Panc1 (cell line): ENCODE measurements at regions not wholly inside any gene's neighbourhood (a gene's known extent, or its start where the extent isn't known, plus 50 kb on each side); places are given as distances from the start of the nearest gene placed in this dataset.

Source experiments
- ATAC-seq: fragments of 200-7000 bp; cut with Tn5 transposase; 2 replicates; pipeline ENCODE4 v1.9.1; 2020; ENCODE audit warnings: mild to moderate bottlenecking, moderate library complexity
- BruUV-seq: library from RNA; stranded (reverse); fragments of 400-500 nt; replicated peaks from 2 replicates; lab custom pipeline; 2021; lab: Mats Ljungman, UMichigan
- CTCF ChIA-PET: fragments of 300-600 bp; sonication (Branson Sonifier 250); formaldehyde crosslinking; loops from one replicate; lab custom pipeline; 2022; ENCODE audit warnings: antibody characterized with exemption; lab: Charles Lee
- POLR2A ChIA-PET: fragments of 300-600 bp; sonication (Branson Sonifier 250); formaldehyde crosslinking; loops from one replicate; lab custom pipeline; 2022; ENCODE audit warnings: antibody characterized with exemption; lab: Charles Lee
- DNase-seq: peaks from one replicate; pipeline ENCODE4 v3.0.0-alpha.2; 2010; ENCODE audit warnings: low read depth, low spot score
- H3K27ac ChIP-seq: 2 replicates; pipeline ENCODE4 v1.5.1; 2011; ENCODE audit warnings: mild to moderate bottlenecking, low read length, inconsistent platforms
- H3K27me3 ChIP-seq: fragments of 200-500 bp; sonication (Bioruptor generic); 2 replicates; pipeline ENCODE4 v1.6.0; 2014; ENCODE audit warnings: low read length, inconsistent platforms; ENCODE audit not compliant: control insufficient read depth, insufficient read depth
- H3K36me3 ChIP-seq: fragments of 200-500 bp; sonication (Bioruptor generic); 2 replicates; pipeline ENCODE4 v1.5.1; 2014; ENCODE audit warnings: inconsistent platforms, mild to moderate bottlenecking, low read length, moderate library complexity; ENCODE audit not compliant: control insufficient read depth, insufficient read depth
- H3K4me1 ChIP-seq: 2 replicates; pipeline ENCODE4 v1.5.1; 2011; ENCODE audit warnings: inconsistent platforms, mild to moderate bottlenecking, low read length, moderate library complexity; ENCODE audit not compliant: control insufficient read depth, insufficient read depth
- H3K4me3 ChIP-seq, 2 experiments: 2 replicates each; pipeline ENCODE4 v1.5.1; 2011 to 2012; ENCODE audit warnings: low read depth in 2 of 2, low read length in 2 of 2, mild to moderate bottlenecking in 2 of 2, inconsistent platforms in 1 of 2, moderate library complexity in 1 of 2
- H3K9me3 ChIP-seq: fragments of 200-500 bp; sonication (Bioruptor generic); 2 replicates; pipeline ENCODE4 v1.5.1; 2014; ENCODE audit warnings: low read depth, mild to moderate bottlenecking, inconsistent platforms, low read length, moderate library complexity; ENCODE audit not compliant: control insufficient read depth, insufficient read depth
- POLR2AphosphoS5 ChIP-seq: IDR thresholded peaks from 2 replicates; pipeline ENCODE4 v1.6.1; 2012; ENCODE audit warnings: mild to moderate bottlenecking, low read depth, low read length, moderate library complexity
- SIN3A ChIP-seq: IDR thresholded peaks from 2 replicates; pipeline ENCODE4 v1.6.1; 2012; ENCODE audit warnings: low read depth, mild to moderate bottlenecking, low read length, moderate library complexity, borderline replicate concordance; ENCODE audit not compliant: insufficient read depth
- TCF7L2 ChIP-seq: IDR thresholded peaks from 2 replicates; pipeline ENCODE4 v1.6.1; 2011; ENCODE audit warnings: mild to moderate bottlenecking, low read depth, low read length, inconsistent platforms
- in situ Hi-C: cut with HindIII; loops from 2 replicates; pipeline ENCODE4 v1.10.0; 2016; ENCODE audit warnings: low sequenced_read_pairs, low pct_unique_long_range_greater_than_20kb
- intact Hi-C: fragments of 100-400 bp; cut with micrococcal nuclease; formaldehyde crosslinking; loops from one replicate; pipeline ENCODE4 v1.10.0; 2022; ENCODE audit not compliant: unreplicated experiment
- TF ChIP-seq, protein P1 (sequence below): fragments of 450-650 bp; IDR thresholded peaks from 2 replicates; pipeline ENCODE4 v1.5.1; 2017; ENCODE audit warnings: mild to moderate bottlenecking
- TF ChIP-seq, protein P2 (sequence below), 2 experiments: IDR thresholded peaks; 2 replicates each; pipeline ENCODE4 v1.6.1; 2011 to 2012; ENCODE audit warnings: low read depth in 2 of 2, control low read depth in 1 of 2, low read length in 1 of 2, mild to moderate bottlenecking in 1 of 2, moderate library complexity in 1 of 2; ENCODE audit not compliant: insufficient read depth in 1 of 2

DNA sequence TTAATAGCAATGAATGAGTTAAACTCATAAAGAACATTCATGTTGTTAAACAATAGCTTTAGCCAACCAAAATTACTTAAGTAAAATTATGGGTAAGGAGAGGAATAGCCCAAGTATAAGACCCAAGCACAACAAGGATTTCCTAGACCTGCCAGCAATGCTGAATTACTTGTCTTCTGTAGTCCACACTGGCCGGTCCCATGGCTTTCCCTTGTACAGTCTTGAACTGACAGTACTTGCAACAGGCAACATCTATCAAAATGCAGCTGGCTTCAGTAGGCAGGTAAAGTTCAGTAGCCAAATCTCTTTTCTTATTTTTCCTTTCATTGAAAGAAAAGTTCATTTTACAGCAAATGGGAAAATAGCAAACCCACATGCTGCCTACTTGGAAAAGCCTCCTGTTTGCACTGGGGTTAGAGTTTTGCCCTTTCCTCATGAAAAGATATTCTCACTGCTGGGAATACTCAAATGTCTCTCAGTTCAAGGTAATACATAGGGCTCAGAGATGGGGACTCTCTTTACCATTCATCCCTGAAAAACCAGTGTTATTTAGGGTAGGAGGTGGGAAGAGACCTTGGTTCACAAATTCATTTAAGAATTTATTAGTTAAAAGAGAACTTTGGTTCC is 222.8 kb downstream of the TTLL7 start:
- no peak overlapping the region for H3K27ac ChIP-seq
- H3K9me3 ChIP-seq = no peaks in the 10 kb centered on the region
- ATAC-seq = no peak
- ChIA-PET POLR2A (interaction anchor here (0.6 kb wide), 1 partner anchor 188 kb away, joined by 3 read pairs; no protein-coding TSS in a partner anchor), CTCF (no interaction called here)
- H3K36me3 ChIP-seq = no peaks in the 10 kb centered on the region; the same call in 1 of the 2 replicates
- peaks cover 49% of the 10 kb centered on the region for H3K27me3 ChIP-seq
- intact Hi-C loops (loop anchor here (5.0 kb wide), 1 partner anchor 49 kb away; no protein-coding TSS in a partner anchor), in situ Hi-C loops (no loop called here)
- no TSS peak for BruUV-seq
- TF ChIP-seq SIN3A (no peak), TCF7L2 (no peak), POLR2AphosphoS5 (no peak)
- TF ChIP-seq, protein P1, sequence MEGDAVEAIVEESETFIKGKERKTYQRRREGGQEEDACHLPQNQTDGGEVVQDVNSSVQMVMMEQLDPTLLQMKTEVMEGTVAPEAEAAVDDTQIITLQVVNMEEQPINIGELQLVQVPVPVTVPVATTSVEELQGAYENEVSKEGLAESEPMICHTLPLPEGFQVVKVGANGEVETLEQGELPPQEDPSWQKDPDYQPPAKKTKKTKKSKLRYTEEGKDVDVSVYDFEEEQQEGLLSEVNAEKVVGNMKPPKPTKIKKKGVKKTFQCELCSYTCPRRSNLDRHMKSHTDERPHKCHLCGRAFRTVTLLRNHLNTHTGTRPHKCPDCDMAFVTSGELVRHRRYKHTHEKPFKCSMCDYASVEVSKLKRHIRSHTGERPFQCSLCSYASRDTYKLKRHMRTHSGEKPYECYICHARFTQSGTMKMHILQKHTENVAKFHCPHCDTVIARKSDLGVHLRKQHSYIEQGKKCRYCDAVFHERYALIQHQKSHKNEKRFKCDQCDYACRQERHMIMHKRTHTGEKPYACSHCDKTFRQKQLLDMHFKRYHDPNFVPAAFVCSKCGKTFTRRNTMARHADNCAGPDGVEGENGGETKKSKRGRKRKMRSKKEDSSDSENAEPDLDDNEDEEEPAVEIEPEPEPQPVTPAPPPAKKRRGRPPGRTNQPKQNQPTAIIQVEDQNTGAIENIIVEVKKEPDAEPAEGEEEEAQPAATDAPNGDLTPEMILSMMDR = no peak
- TF ChIP-seq, protein P2, sequence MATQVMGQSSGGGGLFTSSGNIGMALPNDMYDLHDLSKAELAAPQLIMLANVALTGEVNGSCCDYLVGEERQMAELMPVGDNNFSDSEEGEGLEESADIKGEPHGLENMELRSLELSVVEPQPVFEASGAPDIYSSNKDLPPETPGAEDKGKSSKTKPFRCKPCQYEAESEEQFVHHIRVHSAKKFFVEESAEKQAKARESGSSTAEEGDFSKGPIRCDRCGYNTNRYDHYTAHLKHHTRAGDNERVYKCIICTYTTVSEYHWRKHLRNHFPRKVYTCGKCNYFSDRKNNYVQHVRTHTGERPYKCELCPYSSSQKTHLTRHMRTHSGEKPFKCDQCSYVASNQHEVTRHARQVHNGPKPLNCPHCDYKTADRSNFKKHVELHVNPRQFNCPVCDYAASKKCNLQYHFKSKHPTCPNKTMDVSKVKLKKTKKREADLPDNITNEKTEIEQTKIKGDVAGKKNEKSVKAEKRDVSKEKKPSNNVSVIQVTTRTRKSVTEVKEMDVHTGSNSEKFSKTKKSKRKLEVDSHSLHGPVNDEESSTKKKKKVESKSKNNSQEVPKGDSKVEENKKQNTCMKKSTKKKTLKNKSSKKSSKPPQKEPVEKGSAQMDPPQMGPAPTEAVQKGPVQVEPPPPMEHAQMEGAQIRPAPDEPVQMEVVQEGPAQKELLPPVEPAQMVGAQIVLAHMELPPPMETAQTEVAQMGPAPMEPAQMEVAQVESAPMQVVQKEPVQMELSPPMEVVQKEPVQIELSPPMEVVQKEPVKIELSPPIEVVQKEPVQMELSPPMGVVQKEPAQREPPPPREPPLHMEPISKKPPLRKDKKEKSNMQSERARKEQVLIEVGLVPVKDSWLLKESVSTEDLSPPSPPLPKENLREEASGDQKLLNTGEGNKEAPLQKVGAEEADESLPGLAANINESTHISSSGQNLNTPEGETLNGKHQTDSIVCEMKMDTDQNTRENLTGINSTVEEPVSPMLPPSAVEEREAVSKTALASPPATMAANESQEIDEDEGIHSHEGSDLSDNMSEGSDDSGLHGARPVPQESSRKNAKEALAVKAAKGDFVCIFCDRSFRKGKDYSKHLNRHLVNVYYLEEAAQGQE (IDR thresholded peaks at IDR 0.05; ENCODE audit: insufficient read depth in 1 of 2, low read depth in 2 of 2, low read length in 1 of 2) = no peak
- H3K4me1 ChIP-seq = no peaks in the 10 kb centered on the region
- no peak overlapping the region for H3K4me3 ChIP-seq
- DNase-seq = no peak

DNA sequence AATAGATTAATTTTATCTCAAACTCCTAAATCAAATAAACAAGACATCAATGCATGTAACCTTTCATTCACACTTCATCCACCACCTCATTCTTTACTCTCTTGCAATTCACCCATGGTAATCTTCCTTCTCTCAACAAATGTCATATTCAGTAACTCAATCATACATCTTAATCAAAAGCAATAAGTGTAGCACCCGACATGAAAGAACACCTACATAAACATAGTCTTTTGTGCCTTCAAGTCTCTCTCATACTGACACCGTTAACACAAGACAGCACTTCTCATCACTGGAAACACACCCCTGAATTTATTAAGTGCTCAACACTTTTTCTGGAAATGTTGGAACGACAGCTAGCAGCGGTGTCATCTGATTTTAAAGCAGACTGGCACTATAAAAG is 225.9 kb downstream of the TTLL7 start:
- Histone ChIP-seq H3K27ac (no peak overlapping the region), H3K36me3 (no peaks in the 10 kb centered on the region; the same call in 1 of the 2 replicates), H3K27me3 (peaks cover 27% of the 10 kb centered on the region), H3K4me1 (no peaks in the 10 kb centered on the region), H3K9me3 (no peaks in the 10 kb centered on the region), H3K4me3 (no peak overlapping the region)
- BruUV-seq = no TSS peak
- ChIA-PET CTCF (no interaction called here), POLR2A (no interaction called here)
- in situ Hi-C loops = no loop called here
- DNase-seq (no peak), ATAC-seq (no peak)
- intact Hi-C loops = no loop called here
- TF ChIP-seq, protein P2 (IDR thresholded peaks at IDR 0.05; ENCODE audit: insufficient read depth in 1 of 2, low read depth in 2 of 2, low read length in 1 of 2) = no peak
- TF ChIP-seq POLR2AphosphoS5 = no peak
- TF ChIP-seq SIN3A = no peak
- TF ChIP-seq, protein P1 = no peak
- no peak for TF ChIP-seq TCF7L2
